Central memory CD4-positive, alpha-beta T cell (primary cell): ENCODE measurements at regions not wholly inside any gene's neighbourhood (a gene's known extent, or its start where the extent isn't known, plus 50 kb on each side); places are given as distances from the start of the nearest gene placed in this dataset.

Source experiments
- DNase-seq: peaks from one replicate; pipeline ENCODE4 v3.0.0; 2022

DNA sequence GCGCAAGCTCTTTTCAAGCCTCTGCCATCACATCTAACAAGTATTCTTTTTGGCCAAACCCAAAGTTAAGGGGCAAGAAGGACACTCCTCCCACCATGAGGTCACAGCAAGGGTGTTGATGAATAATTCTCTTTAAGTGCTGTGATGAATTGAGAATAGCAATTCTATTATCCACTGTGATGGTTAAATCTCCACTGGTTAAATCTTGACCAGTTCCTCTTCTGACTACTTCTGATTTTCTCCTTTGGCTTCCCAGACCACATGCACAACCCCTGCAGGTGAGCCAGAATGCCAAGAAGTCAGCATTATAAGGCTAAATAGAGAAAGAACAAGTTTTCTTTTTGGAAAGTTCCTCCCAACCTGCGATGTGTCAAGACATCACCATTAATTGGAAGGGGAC lies 90.6 kb upstream of the BCL2L14 start:
- no peak for DNase-seq

DNA sequence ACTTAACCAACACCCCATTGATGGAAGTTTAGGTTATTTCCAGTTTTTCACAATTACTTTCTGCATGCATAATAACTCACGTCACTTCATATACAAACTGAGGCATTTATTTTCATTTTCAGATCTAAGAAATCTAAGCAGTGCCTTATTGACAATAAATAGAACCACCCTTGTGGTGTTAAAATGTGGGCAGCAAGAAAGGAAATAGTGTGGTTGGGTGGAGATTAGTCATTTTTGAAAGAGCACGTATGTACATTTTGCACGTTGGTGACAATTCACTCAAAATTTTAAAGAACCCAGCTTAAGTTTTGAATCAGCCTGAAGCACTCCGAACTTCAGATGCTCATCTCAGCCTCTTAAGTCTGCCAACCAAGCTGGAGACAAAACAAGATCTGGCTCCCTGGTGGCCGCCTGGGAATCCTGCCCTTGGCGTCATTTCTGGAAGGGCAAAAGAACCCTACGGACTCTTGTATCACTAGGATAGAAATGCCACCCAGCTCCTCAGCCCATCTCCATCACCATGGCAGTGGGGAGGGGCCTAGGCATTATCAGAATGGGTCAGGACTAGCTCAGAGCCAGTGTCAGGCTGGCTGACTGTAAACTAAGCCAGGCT lies 89.5 kb upstream of the BCL2L14 start:
- peak; percentile 90 for DNase-seq

DNA sequence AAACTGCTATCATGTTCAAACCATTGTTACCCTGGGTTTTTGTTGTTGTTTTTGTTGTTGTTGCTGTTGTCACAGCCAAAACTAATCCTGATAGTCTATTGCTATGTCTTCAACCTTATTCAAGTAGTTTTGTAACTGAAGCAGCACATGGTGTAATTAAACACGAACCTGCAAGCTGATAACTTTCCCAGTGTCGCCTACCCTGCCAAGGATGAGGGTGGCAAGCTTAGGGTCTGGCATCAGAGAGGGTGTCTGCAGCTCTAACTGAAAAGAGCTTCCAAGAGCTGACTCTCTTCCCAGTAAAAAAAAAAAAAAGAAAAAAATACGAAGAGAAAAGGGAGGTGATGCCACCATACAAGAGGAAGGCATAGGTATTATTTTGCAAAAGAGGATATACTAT lies 86.3 kb upstream of the BCL2L14 start:
- no peak for DNase-seq

DNA sequence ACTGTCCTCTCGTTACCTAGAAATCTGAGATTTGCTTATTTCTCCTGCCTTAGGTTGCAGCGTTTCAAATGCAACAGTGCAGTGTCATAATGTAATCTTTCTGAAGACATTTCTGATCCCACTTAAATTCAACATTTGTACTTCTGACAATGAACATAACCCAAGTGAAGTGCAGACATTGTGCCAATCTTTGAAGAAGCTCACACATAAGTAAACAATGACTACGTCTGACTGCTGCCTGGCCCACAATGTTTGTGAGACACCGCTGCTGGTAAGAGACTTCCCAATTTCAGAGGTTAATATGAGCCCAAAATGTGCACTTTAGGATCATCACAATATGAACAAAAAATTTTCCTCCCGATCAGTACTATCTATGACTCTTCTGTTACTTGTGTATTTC lies 84.6 kb upstream of the BCL2L14 start:
- no peak for DNase-seq

DNA sequence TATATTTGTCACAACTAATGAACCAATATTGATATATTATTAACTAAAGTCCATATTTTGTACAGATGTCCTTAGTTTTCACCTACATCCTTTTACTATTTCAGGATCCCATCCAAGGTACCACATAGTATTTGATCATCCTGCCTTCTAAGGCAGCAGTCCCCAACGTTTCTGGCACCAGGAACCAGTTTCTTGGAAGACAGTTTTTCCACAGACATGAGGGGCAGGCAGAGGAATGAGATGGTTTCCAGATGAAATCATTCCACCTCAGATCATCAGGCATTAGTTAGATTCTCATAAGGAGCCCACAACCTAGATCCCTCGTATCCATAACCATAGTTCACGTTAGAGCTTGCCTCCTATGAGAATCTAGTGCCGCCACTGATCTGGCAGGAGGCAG lies 82.8 kb upstream of the BCL2L14 start:
- no peak for DNase-seq

DNA sequence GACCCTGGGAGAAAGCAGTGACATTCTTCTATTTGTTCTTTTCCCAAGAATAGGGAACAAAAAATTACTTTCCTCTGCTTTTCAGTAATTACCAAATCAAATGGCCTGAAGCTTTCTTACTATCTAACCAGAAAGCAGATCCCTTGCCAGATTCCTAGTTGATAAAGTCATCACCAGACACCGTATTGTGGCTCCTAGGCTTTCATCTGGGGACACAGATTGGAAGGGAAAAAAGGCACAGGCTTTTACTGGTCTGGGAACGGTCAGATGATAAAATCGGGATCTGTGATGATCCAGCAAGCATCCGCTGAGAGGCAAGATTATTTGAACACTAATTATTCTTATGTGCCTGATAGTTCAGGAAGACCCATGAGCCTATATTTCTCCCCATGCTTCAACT lies 79.1 kb upstream of the BCL2L14 start:
- no peak for DNase-seq

DNA sequence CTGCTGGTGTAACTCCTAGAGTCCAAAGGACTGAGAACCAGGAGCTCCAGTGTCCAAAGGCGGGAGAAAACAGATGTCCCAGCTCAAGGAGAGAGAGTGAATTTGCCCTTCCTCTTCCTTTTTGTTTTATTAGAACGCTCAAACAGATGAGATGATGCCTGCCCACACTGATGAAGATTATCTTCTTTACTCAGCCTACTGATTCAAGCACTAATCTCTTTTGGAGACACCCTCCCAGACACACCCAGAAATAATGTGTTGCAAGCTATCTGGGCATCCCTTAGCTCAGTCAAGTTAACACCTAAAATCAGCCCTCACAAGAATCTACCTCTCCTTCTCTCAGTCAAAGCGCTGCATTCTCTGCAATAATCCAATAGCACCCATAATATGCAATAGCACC lies 78.2 kb upstream of the BCL2L14 start:
- DNase-seq, result no peak

DNA sequence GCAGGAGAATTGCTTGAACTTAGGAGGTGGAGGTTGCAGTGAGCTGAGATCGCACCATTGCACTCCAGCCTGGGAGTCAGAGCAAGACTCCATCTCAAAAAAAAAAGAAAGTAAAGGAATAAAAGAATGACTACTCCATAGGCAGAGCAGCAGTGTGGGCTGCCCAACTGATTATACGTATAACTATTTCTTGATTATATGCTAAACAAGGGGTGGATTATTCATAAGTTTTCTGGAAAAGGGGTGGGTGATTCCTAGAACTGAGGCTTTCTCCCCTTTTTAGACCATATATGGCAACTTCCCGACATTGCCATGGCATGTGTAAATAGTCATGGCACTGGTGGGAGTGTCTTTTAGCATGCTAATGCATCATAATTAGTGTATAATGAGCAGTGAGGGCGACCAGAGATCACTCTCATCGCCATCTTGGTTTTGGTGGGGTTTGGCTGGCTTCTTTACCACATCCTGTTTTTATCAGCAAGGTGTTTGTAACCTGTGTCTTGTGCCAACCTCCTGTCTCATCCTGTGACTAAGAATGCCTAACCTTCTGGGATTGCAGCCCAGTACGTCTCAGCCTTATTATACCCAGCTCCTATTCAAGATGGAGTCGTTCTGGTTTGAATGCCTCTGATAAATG lies 72.3 kb upstream of the BCL2L14 start:
- peak; percentile 75 for DNase-seq

DNA sequence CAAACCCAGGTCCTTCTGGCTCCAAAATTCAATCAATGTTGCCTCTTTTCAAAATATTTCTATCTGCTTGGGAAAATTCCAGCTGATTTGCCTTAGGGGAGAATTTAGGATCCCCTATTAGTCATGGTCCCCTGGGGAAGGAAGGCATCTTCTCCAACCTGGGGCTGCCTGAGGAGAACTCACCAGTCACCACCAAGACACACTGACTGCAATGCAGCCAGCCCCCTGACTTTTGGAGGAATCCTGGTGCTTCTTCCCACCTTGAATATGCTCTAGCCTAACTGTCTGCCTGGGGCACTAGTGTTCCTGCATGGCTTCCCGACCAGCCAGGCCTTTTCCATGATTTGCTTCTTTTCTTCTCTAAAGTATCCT lies 71.8 kb upstream of the BCL2L14 start:
- DNase-seq, result no peak

DNA sequence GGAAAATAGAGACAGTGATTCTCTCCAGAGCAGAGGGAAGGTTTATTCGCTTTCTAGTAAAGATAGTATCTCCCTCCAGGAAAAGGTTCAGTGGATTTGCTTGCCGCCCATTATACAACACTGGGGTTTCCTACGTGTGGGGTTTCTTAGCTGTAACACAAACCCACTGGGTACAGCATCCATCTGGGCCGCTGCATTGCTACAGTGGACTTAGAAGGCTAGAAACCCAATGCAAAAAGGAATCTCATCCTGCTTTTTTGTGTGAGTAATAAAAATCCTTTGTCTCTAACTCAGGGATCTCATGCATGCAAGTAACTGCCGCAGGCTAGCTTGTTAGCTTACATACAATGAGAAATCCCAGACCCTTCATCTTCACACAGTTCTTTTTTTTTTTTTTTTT lies 67.1 kb upstream of the BCL2L14 start:
- DNase-seq, result no peak

DNA sequence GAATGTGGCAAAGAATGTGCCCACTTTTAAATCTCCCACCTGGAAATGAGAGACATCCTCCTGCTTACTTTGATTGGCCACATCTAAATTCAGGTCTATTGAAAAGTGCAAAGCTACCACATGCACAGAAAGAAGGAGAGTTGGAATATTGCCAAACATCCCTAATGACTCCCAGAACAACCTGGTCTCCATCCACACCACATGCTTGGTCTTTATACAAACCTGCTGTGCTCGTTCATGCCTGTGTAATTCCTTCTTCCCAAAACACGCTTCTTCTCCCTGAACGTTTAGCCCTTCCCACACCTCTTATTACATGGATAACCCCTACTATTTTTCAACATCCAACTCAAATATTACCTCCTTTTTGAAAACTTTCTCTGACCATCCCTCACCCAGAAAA lies 66.2 kb upstream of the BCL2L14 start:
- DNase-seq, result no peak

DNA sequence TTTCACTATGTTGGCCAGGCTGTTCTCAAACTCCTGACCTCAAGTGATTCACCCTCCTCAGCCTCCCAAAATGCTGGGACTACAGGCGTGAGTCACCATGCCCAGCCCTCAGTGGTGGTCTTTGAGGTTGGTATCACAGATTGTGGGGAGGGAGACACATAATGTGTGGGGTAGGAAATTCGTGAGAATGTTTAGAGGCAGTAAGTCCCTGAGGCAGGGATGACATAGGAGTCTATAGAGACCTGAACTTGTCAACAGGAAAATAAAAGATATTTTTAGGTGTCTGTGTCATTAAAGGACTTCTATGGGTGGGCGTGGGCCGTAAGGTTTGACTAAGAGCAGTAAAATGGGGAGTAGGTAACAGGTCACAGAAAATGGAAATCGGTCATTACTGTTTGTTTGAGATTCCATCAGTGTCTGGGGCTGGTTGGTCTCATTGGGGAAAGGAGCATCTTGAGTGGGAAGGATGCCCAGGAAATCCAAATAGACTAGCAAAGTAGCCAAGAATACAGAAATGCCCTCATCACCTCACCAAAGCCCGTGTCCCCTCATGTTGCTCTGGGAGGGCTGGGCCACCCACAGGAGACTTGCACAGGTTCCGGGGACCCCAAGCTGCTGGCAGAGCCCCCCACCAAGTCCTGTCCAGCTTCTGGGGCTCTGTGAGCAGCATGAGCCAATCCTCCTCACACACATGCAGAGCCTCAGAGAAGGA lies 63.6 kb upstream of the BCL2L14 start:
- peak; percentile 9 for DNase-seq

DNA sequence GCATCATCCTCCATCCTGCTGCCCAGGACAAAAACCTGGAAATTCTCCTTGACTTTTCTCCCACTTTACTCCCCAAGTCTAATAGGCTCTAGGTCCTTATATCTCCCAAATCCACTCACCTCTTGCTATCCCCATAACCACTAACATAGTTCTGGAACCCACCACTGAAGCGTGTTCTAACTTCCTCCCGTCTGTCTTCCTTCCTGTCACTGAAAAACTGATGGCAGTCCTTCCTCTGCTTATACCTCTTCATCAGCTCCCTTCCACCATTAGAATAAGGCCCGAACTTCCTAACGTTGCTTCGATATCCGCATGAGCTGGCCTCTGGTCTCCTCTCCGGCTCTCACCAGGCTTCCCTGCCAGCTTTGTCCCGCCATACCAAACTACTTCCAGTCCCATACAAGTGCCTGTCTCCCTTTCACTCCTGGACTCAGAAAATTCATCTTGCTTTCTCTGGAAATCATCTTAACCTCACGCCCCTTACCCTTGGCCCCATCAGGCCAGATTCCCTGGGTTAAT lies 63.0 kb upstream of the BCL2L14 start:
- DNase-seq, result no peak

DNA sequence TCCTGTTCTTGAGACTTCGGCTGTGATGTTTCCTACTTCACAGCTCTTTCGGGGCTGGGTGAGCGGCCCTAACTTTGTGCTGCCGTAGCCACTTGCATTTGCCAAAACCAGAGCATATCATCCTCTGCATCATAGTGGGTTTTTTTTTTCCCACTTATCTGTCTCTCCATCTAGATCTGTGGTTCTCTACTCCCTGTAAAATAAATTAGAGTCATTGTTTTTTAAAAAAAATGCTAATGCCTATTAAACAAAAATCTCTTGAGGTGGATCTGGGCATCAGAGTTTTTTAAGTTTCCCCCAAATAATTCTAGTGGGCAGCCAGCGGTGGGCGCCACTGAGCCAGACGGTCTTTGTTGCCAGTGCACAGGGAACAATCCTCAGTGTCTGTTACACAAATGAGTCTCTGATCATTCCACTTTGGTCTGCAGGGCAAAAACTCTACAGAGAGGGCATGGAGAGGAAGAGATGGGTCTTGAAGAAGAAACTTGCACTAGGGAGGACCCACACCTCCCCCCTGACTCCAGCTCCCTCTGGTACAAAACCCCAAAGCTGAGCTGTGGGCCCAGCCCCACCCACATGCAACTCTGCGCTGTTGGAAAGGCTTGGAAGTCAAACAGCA lies 62.4 kb upstream of the BCL2L14 start:
- DNase-seq, result peak; percentile 66

DNA sequence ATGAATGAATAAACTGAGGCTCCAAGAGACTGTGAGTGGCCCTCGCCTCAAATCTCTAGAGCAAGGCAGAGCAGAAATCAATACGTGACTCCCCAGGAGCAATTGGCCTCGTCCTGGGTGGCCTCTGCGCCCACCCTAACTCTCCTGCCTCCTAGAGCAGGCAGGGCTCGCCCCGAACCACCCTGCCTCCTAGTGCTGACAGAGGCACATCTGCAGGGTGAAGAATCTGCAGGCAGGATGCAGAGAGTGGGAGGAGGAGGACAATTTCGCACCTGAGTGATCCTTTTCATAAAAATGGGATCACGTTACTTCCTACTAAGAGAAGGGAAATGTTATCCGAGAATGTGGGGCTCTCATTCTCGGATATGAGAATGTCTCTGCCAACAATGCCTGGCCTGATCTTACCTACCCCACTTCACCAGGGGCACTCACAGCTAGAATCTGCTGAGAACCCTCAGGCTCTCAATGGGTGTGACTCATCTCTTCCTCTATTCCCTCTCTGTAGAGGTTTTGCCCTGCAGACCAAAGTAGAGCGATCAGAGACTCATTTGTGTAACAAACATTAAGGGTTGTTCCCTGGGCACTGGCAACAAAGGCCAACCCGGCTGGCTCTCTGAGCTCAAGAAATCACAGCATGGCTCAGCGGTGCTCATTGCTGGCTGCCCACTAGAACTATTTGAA lies 61.7 kb upstream of the BCL2L14 start:
- peak; percentile 60 for DNase-seq

DNA sequence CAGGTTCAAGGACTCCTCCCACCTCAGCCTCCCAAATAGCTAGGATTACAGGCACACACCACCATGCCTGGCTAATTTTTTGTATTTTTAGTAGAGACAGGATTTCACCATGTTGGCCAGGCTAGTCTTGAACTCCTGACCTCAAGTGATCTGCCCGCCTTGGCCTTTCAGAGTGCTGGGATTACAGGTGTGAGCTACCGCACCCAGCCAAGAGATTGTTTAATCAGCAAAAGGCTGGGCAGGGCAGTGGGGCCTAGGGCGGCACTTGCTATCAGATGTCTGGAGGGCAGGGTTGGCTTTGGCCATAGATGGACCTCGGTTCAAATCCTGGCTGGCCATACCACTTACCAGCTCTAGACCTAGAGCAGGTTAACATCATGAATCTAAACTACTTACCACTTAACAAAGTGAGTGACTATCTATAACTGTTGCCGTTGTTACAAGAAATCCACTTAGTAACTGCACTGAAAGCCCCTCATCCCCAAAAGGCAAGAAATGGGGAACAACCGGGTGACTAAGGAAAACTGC lies 60.9 kb upstream of the BCL2L14 start:
- DNase-seq, result peak; percentile 5

DNA sequence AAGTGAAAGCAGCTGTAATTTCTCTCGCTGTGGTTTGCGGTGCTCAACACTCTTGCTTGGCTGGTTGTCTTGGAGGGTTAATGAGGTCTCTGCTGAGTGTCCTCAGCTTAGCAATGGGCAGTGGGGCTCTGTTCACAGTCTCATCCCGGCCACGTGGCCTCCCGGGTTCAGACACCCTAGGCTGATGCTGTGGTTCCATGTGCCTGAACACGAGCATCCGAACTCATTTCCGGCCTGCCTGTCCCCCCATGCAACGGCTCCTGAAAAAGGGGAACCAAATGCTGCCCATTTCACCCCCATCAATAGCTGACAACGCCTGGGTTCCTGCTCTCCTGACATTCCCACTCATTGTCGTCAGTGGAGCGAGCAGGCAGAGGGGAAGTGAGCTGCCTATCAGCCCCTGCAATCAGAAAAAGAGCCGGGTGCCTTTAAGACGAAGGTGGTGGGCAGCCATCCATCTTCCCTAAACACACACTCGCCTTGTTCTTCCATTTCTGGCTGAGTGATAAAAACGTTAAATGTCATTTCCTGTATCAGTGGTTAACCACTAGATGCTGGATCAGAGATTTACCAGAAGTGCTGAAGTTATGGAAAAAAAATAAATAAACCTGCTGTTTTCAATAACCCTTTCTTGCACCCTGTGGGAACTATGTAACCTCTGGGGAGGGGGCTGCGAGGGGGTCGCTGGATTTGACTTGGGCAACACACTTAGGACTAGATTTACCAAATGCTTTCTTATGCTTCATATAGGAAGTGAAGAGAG lies 60.3 kb upstream of the BCL2L14 start:
- peak; percentile 81 for DNase-seq

DNA sequence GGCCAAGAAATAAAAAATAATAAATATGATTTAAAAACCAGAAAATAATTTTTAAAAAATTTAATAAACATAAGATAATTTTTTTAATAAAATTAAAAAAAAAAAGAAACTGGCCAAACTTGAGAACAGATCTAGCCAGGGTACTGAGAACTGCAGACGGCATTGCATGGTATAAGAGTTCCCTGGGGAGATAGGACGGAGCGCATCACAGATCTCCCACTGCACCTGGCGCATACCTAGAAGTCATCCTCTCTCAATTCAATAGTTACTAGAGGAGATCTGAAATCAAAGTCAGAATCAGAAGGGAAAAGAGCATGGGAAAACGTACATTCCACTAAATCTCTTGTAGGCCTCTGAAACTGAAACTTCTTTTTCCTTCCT lies 58.9 kb upstream of the BCL2L14 start:
- DNase-seq, result no peak

DNA sequence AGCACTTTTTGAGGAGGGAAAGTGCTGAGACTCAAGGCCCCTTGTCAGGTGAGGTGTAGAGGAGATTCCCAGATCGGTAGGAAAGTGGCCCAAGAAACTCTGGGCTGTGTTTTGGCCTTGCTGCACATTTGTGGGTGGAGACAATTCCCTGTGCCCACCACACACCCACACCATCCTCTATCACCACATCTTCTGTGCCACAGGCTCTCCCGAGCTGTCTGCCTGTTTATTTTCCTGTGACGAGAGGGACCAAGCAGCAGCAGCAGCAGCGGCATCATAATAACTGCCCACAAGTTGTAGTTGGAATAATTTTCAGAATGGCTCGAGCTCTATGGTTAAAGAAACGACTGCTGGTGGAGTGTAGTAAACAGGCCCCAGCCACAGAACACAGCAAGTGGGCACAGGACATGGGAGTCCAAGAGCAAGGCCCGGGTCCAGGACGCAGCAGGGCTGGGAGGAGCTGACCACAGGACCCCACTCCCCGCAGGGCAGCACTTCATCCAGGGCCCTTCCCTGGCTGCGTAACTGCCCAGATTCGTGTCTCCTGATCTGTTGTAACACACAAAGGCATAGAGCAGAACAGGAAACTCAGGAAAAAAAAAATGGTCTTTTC lies 55.6 kb upstream of the BCL2L14 start:
- DNase-seq, result no peak

DNA sequence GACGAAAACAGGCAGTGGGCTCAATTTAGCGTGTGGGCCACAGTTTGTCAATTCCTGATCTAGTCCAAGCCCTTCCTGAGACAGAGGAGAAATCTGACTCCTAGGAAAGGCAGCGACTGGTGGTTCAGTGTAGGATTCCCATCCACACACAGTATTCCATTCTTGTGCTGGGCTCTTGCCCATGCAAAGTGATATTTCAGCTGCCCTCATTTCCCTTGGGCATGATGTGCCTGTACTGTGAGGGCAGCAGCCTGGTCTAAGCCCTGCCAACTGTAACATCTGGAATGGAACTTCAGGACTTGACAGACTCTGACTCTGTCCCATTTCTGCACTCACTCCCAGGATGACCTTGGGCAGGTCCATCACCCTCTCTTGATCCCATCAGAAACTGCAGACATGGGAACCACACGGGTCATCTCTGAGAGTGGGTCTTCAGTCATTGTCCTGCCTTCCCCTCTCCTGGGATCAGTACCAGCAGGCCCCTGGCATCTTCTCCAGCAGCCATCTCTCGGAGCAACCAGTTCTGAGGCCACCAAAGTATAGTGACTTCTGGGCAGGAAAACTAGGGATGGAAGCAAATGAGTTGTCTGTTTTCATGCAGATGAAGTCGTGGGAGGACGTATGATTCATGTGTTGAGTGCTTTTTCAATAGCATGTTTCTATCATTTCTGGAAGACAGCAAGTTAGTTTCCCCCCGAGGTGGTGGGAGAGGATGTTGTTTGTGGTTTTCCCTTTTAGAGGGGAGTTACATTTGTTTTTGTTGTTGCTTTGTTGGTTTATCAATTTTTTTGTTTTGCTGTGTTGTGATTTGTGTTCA lies 54.2 kb upstream of the BCL2L14 start:
- no peak for DNase-seq

DNA sequence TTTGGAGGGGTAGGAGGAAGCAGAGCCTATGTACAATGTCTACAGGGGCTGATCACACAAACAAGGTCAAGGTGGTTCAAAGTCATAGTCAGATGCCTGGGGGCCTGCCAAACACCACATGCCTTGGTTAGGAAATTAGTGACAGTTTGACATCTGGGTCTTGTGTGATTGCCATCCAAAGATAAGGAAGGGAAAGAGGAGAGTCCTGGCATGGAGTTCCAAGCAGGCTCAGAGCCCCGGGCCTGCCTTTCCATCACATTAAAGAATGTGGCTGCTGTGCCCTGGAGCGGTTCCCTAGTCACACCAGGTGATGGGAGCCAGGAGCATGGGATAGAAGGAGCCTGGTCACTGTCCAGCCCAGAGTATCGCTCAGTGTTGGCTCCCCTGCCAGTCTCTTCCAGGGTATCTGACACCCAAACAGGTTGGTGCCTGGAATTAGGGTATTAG lies 53.6 kb upstream of the BCL2L14 start:
- DNase-seq, result no peak
